GM12892 (cell line): ENCODE measurements at regions not wholly inside any gene's neighbourhood (a gene's known extent, or its start where the extent isn't known, plus 50 kb on each side); places are given as distances from the start of the nearest gene placed in this dataset.

Experiments used
- POLR2A ChIP-seq: IDR thresholded peaks from 2 replicates; pipeline ENCODE4 v1.6.1; 2011; ENCODE audit warnings: low read depth, low read length, control low read depth
- POLR2AphosphoS5 ChIP-seq: IDR thresholded peaks from 2 replicates; pipeline ENCODE4 v1.6.1; 2011; ENCODE audit warnings: low read depth, low read length, control low read depth

GRCh38 chr3:193011958-193012357 lies 94.3 kb upstream of the MB21D2 start:
- TF ChIP-seq POLR2A (no peak), POLR2AphosphoS5 (no peak)
